NT2/D1 (cell line): ENCODE measurements at regions not wholly inside any gene's neighbourhood (a gene's known extent, or its start where the extent isn't known, plus 50 kb on each side); places are given as distances from the start of the nearest gene placed in this dataset.

Experiments used
- DNase-seq: peaks from one replicate; pipeline ENCODE4 v3.0.0-alpha.2; 2011; ENCODE audit warnings: low read depth, low spot score
- H3K27me3 ChIP-seq: 2 replicates; pipeline ENCODE4 v1.6.0; 2011; ENCODE audit warnings: mild to moderate bottlenecking; ENCODE audit not compliant: insufficient read length, insufficient read depth
- H3K36me3 ChIP-seq: 2 replicates; pipeline ENCODE4 v1.6.1; 2011; ENCODE audit warnings: mild to moderate bottlenecking, low read length, mixed read lengths; ENCODE audit not compliant: insufficient read depth, insufficient read length
- H3K4me1 ChIP-seq: 2 replicates; pipeline ENCODE4 v1.5.1; 2011; ENCODE audit not compliant: insufficient read depth, insufficient read length
- H3K4me3 ChIP-seq: 2 replicates; pipeline ENCODE4 v1.5.1; 2011; ENCODE audit warnings: low read depth; ENCODE audit not compliant: insufficient read length
- H3K9ac ChIP-seq: 2 replicates; pipeline ENCODE4 v1.6.0; 2011; ENCODE audit warnings: low read depth; ENCODE audit not compliant: insufficient read length
- H3K9me3 ChIP-seq: 2 replicates; pipeline ENCODE4 v1.5.1; 2011; ENCODE audit warnings: mild to moderate bottlenecking, low read length; ENCODE audit not compliant: insufficient read depth
- SUZ12 ChIP-seq: IDR thresholded peaks from 2 replicates; pipeline ENCODE4 v1.6.1; 2011; ENCODE audit not compliant: insufficient read length, insufficient read depth; ENCODE audit errors: extremely low read depth
- YY1 ChIP-seq: IDR thresholded peaks from 2 replicates; pipeline ENCODE4 v1.6.1; 2011; ENCODE audit not compliant: insufficient read length, insufficient read depth
- ZNF274 ChIP-seq: IDR thresholded peaks from 2 replicates; pipeline ENCODE4 v1.6.1; 2011; ENCODE audit warnings: mild to moderate bottlenecking, low read depth, low read length

DNA sequence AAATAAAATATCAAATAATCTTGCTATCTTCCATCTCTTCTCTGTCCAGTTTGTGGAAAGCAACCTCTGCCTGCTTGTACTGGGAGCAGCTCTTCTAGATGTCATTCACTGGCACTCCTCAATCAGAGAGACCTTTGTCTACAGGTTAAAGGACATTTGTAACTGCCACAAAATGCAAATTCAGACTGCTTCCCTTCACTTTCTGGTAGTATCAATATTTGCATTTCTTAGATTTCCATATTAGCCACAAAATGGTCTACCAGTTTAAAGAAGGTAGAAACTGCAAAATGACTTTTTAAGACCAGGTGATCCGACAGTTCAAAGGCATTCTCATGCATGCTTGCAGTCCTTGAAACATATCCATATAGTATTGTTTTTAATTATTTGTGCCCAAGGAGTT lies 51.7 kb upstream of the RCN1 start:
- no peaks in the 10 kb centered on the region for H3K36me3 ChIP-seq
- no peaks in the 10 kb centered on the region for H3K4me1 ChIP-seq
- TF ChIP-seq ZNF274: no peak
- TF ChIP-seq SUZ12: no peak
- no peak for TF ChIP-seq YY1
- no peaks in the 10 kb centered on the region for H3K9me3 ChIP-seq
- no peak overlapping the region for H3K9ac ChIP-seq
- no peaks in the 10 kb centered on the region for H3K27me3 ChIP-seq
- H3K4me3 ChIP-seq: no peak overlapping the region
- DNase-seq: no peak

DNA sequence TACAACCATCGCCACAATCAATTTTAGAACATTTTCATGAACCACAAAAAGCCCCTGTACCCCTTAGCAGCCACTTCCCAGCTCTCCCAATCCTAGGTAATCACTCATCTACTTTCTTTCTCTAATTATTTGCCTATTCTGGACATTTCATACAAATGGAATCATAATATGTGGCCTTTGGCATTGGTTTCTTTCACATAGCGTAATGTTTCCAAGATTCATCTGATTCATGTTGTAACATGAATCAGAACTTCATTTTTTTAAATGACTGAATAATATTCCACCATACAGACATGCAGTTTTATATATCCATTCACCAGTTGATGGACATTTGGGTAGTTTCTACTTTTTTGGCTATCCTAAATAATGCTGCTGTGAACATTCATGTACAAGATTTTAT lies 56.2 kb upstream of the RCN1 start:
- H3K27me3 ChIP-seq: no peaks in the 10 kb centered on the region
- DNase-seq: no peak

DNA sequence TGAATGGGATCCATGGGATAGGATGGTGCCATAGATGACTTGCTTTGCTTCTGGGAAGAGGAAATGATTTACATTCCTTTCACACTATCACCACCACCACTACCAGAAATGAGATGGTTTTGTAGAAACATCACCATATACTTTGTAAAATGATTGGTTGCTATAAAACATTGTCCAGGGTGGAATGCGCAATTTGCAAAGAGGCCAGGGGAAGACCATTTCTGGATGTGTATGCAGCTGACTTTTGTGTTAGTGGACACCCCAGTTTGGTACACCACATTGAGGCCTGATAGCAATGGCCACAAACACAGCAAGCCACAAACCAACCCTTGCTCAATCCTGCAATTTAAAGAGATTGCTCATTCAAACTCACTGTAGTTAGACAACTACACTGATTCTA lies 56.7 kb upstream of the RCN1 start:
- H3K9me3 ChIP-seq: no peaks in the 10 kb centered on the region
- H3K4me1 ChIP-seq: no peaks in the 10 kb centered on the region
- no peak overlapping the region for H3K4me3 ChIP-seq
- no peak overlapping the region for H3K9ac ChIP-seq
- TF ChIP-seq SUZ12: no peak
- TF ChIP-seq YY1: no peak
- TF ChIP-seq ZNF274: no peak
- no peaks in the 10 kb centered on the region for H3K36me3 ChIP-seq
- no peaks in the 10 kb centered on the region for H3K27me3 ChIP-seq
- no peak for DNase-seq

More for the DNA sequence above, 56.2 kb upstream of the RCN1 start:
- Histone ChIP-seq H3K4me3 (no peak overlapping the region), H3K36me3 (no peaks in the 10 kb centered on the region), H3K9me3 (no peaks in the 10 kb centered on the region), H3K9ac (no peak overlapping the region), H3K4me1 (no peaks in the 10 kb centered on the region)
- TF ChIP-seq SUZ12: no peak
- no peak for TF ChIP-seq ZNF274
- no peak for TF ChIP-seq YY1

DNA sequence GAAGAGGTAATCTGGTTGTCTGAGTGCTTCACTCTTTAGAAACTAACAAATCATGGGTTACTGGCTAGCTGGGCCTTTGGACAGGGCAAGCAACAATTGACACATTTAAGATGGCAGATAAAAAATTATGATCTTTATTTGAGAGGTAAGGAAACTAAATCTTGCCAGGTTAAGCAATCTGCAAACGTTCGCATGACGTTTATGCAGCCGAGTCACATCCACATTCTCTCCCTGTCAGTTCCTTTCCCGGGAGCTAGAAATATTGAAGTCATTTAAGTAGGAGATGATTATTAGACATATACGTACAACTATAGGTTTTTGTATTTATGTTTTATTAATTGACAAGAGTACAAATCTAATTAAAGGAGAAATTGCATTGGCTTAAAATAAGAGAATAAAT lies 57.4 kb upstream of the RCN1 start:
- Histone ChIP-seq H3K9me3 (no peaks in the 10 kb centered on the region), H3K27me3 (no peaks in the 10 kb centered on the region), H3K4me1 (peaks cover 1% of the 10 kb centered on the region), H3K4me3 (no peak overlapping the region), H3K36me3 (no peaks in the 10 kb centered on the region), H3K9ac (no peak overlapping the region)
- no peak for DNase-seq
- no peak for TF ChIP-seq SUZ12
- no peak for TF ChIP-seq ZNF274
- no peak for TF ChIP-seq YY1

DNA sequence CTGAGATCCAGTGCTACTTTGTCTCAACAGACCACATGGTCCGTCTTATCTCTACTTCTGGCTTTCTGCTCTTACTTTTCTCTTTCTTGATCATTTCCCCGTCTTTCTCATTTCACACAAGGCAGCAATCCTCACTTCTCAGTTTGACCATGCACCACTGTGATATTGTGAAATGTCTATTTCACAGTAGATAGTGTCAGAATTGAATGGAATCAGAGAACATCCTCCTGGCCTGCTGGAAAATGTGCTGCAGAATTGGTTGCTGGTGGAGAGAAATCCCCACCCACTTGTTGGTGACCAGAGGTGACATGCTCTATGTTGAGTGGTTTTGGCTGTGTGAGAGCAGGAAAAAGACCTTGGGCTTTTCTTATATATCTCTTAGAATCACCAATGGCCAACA lies 57.8 kb upstream of the RCN1 start:
- Histone ChIP-seq H3K4me3 (no peak overlapping the region), H3K4me1 (peaks cover 1% of the 10 kb centered on the region), H3K9me3 (no peaks in the 10 kb centered on the region), H3K36me3 (no peaks in the 10 kb centered on the region), H3K27me3 (no peaks in the 10 kb centered on the region), H3K9ac (no peak overlapping the region)
- DNase-seq: no peak
- TF ChIP-seq ZNF274 (no peak), YY1 (no peak)

DNA sequence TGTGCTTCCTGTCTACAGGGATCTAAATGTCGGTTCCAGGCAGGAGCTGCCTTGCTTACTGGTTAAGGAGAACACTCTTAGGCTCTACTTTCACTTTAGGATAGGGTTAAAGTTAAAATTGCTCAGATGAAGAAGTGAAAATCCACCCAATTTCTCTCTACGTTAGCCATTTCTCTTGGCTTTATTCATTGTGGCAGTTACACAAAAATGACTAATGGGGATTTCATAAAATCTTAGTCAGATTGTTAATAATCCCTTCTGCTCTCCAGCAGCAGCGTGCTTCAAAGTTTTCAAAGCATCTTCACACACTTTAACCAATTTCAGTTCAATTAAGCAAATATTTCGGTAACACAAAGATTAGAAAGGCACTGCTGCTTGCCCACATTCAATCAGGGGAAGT lies 58.4 kb upstream of the RCN1 start:
- TF ChIP-seq ZNF274 (no peak), YY1 (no peak), SUZ12 (no peak)
- Histone ChIP-seq H3K27me3 (no peaks in the 10 kb centered on the region), H3K4me1 (peaks cover 1% of the 10 kb centered on the region), H3K9me3 (no peaks in the 10 kb centered on the region), H3K4me3 (no peak overlapping the region), H3K9ac (no peak overlapping the region), H3K36me3 (no peaks in the 10 kb centered on the region)
- no peak for DNase-seq

- no peaks in the 10 kb centered on the region for H3K9me3 ChIP-seq
- H3K27me3 ChIP-seq: no peaks in the 10 kb centered on the region
- no peak for DNase-seq
- no peak overlapping the region for H3K9ac ChIP-seq
- H3K4me1 ChIP-seq: peaks cover 1% of the 10 kb centered on the region
- TF ChIP-seq YY1 (no peak), ZNF274 (no peak), SUZ12 (no peak)
- no peaks in the 10 kb centered on the region for H3K36me3 ChIP-seq
- H3K4me3 ChIP-seq: no peak overlapping the region
These were observed 58.8 kb upstream of the RCN1 start for GRCh38 chr11:32032052-32032451.

- no peak for DNase-seq
- Histone ChIP-seq H3K4me3 (no peak overlapping the region), H3K9me3 (no peaks in the 10 kb centered on the region), H3K4me1 (peaks cover 1% of the 10 kb centered on the region), H3K9ac (no peak overlapping the region), H3K36me3 (no peaks in the 10 kb centered on the region), H3K27me3 (no peaks in the 10 kb centered on the region)
- no peak for TF ChIP-seq ZNF274
- no peak for TF ChIP-seq YY1
- TF ChIP-seq SUZ12: no peak
These were observed 59.9 kb upstream of the RCN1 start for GRCh38 chr11:32030875-32031503.
